Astrocyte (in vitro differentiated cells and primary cell): ENCODE measurements at regions not wholly inside any gene's neighbourhood (a gene's known extent, or its start where the extent isn't known, plus 50 kb on each side); places are given as distances from the start of the nearest gene placed in this dataset.

Source experiments
- DNase-seq: peaks from one replicate; pipeline ENCODE4 v3.0.0-alpha.2; 2010; ENCODE audit warnings: low read depth
- FAIRE-seq: peaks from 2 replicates; lab custom pipeline; 2011; peaks lifted over from hg19 to GRCh38; lab: Jason Lieb, UNC
- H2AFZ ChIP-seq: 2 replicates; pipeline ENCODE4 v1.6.0; 2012; ENCODE audit warnings: low read depth, low read length, inconsistent platforms
- H3K27ac ChIP-seq: 2 replicates; pipeline ENCODE4 v1.5.1; 2011; ENCODE audit warnings: low read depth, low read length, inconsistent platforms
- H3K27me3 ChIP-seq: 2 replicates; pipeline ENCODE4 v1.6.0; 2011; ENCODE audit warnings: low read length, inconsistent platforms; ENCODE audit not compliant: insufficient read depth
- H3K36me3 ChIP-seq: 2 replicates; pipeline ENCODE4 v1.5.1; 2011; ENCODE audit warnings: low read length, inconsistent platforms; ENCODE audit not compliant: insufficient read depth
- H3K4me1 ChIP-seq: 2 replicates; pipeline ENCODE4 v1.5.1; 2011; ENCODE audit warnings: low read length, inconsistent platforms; ENCODE audit not compliant: insufficient read depth
- H3K4me2 ChIP-seq: 2 replicates; pipeline ENCODE4 v1.6.0; 2012; ENCODE audit warnings: low read length, inconsistent platforms
- H3K4me3 ChIP-seq: 2 replicates; pipeline ENCODE4 v1.5.1; 2011; ENCODE audit warnings: low read depth, mild to moderate bottlenecking, low read length, inconsistent platforms; ENCODE audit not compliant: insufficient read depth
- H3K79me2 ChIP-seq: 2 replicates; pipeline ENCODE4 v1.6.0; 2012; ENCODE audit warnings: mild to moderate bottlenecking, low read length, inconsistent platforms; ENCODE audit not compliant: insufficient read depth
- H3K9ac ChIP-seq: 2 replicates; pipeline ENCODE4 v1.6.0; 2012; ENCODE audit warnings: mild to moderate bottlenecking, low read length, inconsistent platforms
- H3K9me3 ChIP-seq: 2 replicates; pipeline ENCODE4 v1.5.1; 2012; ENCODE audit warnings: low read depth, mild to moderate bottlenecking, low read length, inconsistent platforms; ENCODE audit not compliant: insufficient read depth
- H4K20me1 ChIP-seq: 2 replicates; pipeline ENCODE4 v1.6.0; 2012; ENCODE audit warnings: low read length, inconsistent platforms; ENCODE audit not compliant: insufficient read depth
- H3K27ac Mint-ChIP-seq: one replicate; pipeline ENCODE4 v1.8.0; 2021; ENCODE audit warnings: mild to moderate bottlenecking, mixed read lengths; ENCODE audit not compliant: unreplicated experiment
- H3K27me3 Mint-ChIP-seq: one replicate; pipeline ENCODE4 v1.8.0; 2021; ENCODE audit warnings: low read depth, mixed read lengths; ENCODE audit not compliant: unreplicated experiment
- H3K36me3 Mint-ChIP-seq: one replicate; pipeline ENCODE4 v1.8.0; 2021; ENCODE audit warnings: low read depth, mixed read lengths; ENCODE audit not compliant: unreplicated experiment
- H3K4me1 Mint-ChIP-seq: one replicate; pipeline ENCODE4 v1.8.0; 2021; ENCODE audit warnings: low read depth, mixed read lengths; ENCODE audit not compliant: unreplicated experiment
- H3K4me3 Mint-ChIP-seq: one replicate; pipeline ENCODE4 v1.8.0; 2021; ENCODE audit warnings: mild to moderate bottlenecking, moderate library complexity, mixed read lengths; ENCODE audit not compliant: unreplicated experiment
- H3K9me3 Mint-ChIP-seq: one replicate; pipeline ENCODE4 v1.8.0; 2021; ENCODE audit warnings: mild to moderate bottlenecking, mixed read lengths; ENCODE audit not compliant: unreplicated experiment
- EZH2 ChIP-seq: IDR thresholded peaks from 2 replicates; pipeline ENCODE4 v1.6.1; 2012; ENCODE audit warnings: mild to moderate bottlenecking, low read length, inconsistent platforms; ENCODE audit not compliant: insufficient read depth
- TF ChIP-seq, protein P1 (sequence below): IDR thresholded peaks from 2 replicates; pipeline ENCODE4 v1.5.1; 2011; ENCODE audit warnings: low read depth, mild to moderate bottlenecking, inconsistent platforms, low read length, moderate library complexity; ENCODE audit not compliant: insufficient read depth

DNA sequence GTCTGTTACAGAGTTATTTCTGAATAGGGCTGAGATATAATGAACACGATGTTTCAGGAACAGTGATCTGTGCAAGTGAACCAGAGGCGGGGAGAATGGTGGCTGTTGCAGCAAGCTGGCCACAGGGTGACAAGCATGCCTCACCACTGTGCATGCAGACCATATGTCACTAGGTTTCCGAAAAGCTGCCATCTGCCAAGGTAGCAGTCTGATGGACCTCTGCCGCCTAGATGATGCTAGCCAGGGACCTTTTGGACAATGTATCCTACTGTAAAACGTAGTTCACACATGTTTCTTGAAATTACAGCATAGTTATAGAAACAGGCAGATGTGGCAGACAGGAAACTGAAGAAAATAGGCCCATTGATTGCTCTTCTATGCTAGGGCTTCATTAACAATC lies 204.2 kb upstream of the RRP15 start:
- Mint-ChIP-seq H3K36me3 (no peaks in the 10 kb centered on the region), H3K4me1 (no peaks in the 10 kb centered on the region), H3K9me3 (peaks cover 3% of the 10 kb centered on the region), H3K4me3 (no peak overlapping the region), H3K27ac (no peak overlapping the region), H3K27me3 (no peaks in the 10 kb centered on the region)
- Histone ChIP-seq H3K27ac (no peak overlapping the region), H2AFZ (no peak overlapping the region), H4K20me1 (no peaks in the 10 kb centered on the region), H3K9ac (no peak overlapping the region), H3K79me2 (no peaks in the 10 kb centered on the region), H3K4me1 (no peaks in the 10 kb centered on the region), H3K4me3 (no peak overlapping the region), H3K27me3 (no peaks in the 10 kb centered on the region), H3K36me3 (no peaks in the 10 kb centered on the region), H3K4me2 (no peak overlapping the region), H3K9me3 (no peaks in the 10 kb centered on the region)
- no peak for TF ChIP-seq EZH2
- TF ChIP-seq, protein P1, sequence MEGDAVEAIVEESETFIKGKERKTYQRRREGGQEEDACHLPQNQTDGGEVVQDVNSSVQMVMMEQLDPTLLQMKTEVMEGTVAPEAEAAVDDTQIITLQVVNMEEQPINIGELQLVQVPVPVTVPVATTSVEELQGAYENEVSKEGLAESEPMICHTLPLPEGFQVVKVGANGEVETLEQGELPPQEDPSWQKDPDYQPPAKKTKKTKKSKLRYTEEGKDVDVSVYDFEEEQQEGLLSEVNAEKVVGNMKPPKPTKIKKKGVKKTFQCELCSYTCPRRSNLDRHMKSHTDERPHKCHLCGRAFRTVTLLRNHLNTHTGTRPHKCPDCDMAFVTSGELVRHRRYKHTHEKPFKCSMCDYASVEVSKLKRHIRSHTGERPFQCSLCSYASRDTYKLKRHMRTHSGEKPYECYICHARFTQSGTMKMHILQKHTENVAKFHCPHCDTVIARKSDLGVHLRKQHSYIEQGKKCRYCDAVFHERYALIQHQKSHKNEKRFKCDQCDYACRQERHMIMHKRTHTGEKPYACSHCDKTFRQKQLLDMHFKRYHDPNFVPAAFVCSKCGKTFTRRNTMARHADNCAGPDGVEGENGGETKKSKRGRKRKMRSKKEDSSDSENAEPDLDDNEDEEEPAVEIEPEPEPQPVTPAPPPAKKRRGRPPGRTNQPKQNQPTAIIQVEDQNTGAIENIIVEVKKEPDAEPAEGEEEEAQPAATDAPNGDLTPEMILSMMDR, result no peak
- FAIRE-seq (no peak), DNase-seq (no peak)

DNA sequence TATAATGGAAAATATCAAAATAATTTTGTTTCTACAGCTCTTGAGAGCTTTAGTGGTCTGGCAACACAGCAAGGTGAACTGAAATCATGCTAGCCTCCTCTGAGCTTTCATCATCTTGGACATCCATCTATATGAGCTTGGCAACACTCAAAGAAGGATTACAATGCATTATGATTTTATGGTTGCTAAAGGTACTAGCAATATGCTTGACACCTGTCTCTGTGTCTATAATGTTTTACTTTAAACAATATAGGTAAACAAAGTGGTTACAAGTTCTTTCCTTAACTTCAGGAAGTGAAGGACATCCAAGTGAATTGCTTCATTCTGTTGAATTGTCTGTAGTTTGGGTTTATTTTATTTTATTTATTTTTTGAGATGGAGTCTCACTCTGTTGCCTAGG lies 203.7 kb upstream of the RRP15 start:
- no peak for FAIRE-seq
- Mint-ChIP-seq H3K9me3 (peaks cover 3% of the 10 kb centered on the region), H3K27ac (no peak overlapping the region), H3K27me3 (no peaks in the 10 kb centered on the region), H3K4me1 (no peaks in the 10 kb centered on the region), H3K4me3 (no peak overlapping the region), H3K36me3 (no peaks in the 10 kb centered on the region)
- H2AFZ ChIP-seq, result no peak overlapping the region
- H3K27ac ChIP-seq, result no peak overlapping the region
- no peaks in the 10 kb centered on the region for H3K79me2 ChIP-seq
- no peaks in the 10 kb centered on the region for H3K36me3 ChIP-seq
- no peak overlapping the region for H3K4me3 ChIP-seq
- no peak for DNase-seq
- H4K20me1 ChIP-seq, result no peaks in the 10 kb centered on the region
- H3K4me2 ChIP-seq, result no peak overlapping the region
- no peaks in the 10 kb centered on the region for H3K9me3 ChIP-seq
- H3K9ac ChIP-seq, result no peak overlapping the region
- no peaks in the 10 kb centered on the region for H3K27me3 ChIP-seq
- no peaks in the 10 kb centered on the region for H3K4me1 ChIP-seq
- TF ChIP-seq, protein P1, result no peak
- no peak for TF ChIP-seq EZH2

DNA sequence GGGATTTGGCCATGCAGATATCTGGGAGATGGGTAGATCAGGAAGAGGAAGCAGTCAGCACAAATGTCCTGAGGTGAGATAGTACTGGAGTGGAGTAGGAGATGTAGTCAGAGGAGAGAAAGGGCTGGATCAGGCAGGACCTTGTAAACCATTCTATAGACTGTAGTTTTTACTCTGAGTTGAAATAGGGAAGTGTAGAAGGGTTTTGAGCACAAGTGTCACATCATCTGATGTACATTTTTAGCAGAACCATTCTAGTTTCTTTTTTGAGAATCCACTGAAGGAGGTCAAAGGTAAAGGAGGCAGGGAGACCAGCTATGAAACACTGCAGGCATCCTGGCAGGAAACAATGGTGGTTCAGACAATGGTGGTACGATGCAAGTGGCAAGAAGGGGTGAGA lies 194.6 kb upstream of the RRP15 start:
- Histone ChIP-seq H3K4me1 (no peaks in the 10 kb centered on the region), H3K9me3 (no peaks in the 10 kb centered on the region), H3K9ac (no peak overlapping the region), H4K20me1 (no peaks in the 10 kb centered on the region), H3K79me2 (no peaks in the 10 kb centered on the region), H3K27ac (no peak overlapping the region), H3K27me3 (no peaks in the 10 kb centered on the region), H3K4me3 (no peak overlapping the region), H3K36me3 (no peaks in the 10 kb centered on the region), H2AFZ (no peak overlapping the region), H3K4me2 (no peak overlapping the region)
- Mint-ChIP-seq H3K9me3 (no peaks in the 10 kb centered on the region), H3K27ac (no peak overlapping the region), H3K27me3 (peaks cover 3% of the 10 kb centered on the region), H3K36me3 (no peaks in the 10 kb centered on the region), H3K4me3 (no peak overlapping the region), H3K4me1 (no peaks in the 10 kb centered on the region)
- DNase-seq (no peak), FAIRE-seq (no peak)
- TF ChIP-seq, protein P1, result no peak
- TF ChIP-seq EZH2, result no peak
